ENCODE measurements at regions not wholly inside any gene's neighbourhood (a gene's known extent, or its start where the extent isn't known, plus 50 kb on each side); places are given as distances from the start of the nearest gene placed in this dataset.

DNA sequence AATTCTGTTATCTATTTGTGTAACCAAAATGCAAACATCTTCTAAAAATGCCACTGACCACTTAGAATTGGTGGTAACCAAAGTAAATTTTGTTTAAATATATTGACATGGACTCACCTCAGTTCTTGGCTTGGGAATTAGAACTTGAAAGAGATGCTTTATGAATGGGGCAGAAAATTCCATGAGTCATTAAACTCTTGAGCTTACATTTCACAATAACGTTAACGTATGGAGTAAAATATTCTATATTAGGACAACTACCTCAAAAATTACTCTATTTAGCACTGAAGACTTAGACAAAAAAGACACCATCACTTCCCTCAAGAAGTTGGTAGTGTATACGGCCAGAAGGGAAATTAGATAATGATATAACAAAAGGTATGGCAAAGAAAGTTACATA, 752.2 kb upstream of the MARCKS start:
- no peak overlapping the region for H3K27ac ChIP-seq
- TF ChIP-seq, protein P1, sequence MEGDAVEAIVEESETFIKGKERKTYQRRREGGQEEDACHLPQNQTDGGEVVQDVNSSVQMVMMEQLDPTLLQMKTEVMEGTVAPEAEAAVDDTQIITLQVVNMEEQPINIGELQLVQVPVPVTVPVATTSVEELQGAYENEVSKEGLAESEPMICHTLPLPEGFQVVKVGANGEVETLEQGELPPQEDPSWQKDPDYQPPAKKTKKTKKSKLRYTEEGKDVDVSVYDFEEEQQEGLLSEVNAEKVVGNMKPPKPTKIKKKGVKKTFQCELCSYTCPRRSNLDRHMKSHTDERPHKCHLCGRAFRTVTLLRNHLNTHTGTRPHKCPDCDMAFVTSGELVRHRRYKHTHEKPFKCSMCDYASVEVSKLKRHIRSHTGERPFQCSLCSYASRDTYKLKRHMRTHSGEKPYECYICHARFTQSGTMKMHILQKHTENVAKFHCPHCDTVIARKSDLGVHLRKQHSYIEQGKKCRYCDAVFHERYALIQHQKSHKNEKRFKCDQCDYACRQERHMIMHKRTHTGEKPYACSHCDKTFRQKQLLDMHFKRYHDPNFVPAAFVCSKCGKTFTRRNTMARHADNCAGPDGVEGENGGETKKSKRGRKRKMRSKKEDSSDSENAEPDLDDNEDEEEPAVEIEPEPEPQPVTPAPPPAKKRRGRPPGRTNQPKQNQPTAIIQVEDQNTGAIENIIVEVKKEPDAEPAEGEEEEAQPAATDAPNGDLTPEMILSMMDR (conservative IDR thresholded peaks at IDR 0.05), result no peak

DNA sequence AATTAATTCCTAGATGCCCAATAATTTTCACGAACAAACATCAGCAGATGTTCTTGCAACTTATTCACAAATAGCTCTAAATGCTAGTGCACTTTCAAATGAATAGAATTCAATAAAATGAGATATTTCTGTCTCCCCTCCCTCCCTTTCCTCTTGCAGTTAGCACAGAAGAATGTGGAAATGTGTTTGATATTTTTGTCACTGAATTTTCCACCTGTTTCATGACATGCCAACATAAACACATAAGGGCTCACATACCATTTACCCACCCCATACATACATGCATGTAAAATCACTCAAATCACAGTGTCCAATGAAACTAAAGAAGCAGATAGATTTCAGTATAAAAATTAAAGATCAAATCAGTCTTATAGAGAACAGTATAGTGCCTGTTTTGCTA, 746.9 kb upstream of the MARCKS start:
- TF ChIP-seq, protein P1 (conservative IDR thresholded peaks at IDR 0.05), result no peak
- H3K27ac ChIP-seq, result no peak overlapping the region

DNA sequence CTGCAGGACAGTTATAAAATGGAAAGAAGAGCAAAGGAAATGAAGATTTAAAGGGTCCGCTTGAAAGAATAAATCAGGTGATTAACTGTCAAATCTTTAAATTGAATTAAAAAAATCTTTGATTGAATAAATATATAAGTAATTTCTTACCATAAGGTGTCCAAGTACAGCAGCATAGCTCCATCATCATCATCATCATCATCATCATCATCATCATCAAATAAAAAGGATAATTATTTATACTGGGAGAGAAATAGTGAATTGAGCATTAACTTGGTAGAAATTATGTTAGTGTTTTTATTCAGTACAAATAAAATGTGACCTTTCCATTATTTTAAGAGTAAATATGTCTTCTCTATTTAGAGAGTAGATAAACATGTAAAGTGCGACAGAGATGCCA, 745.6 kb upstream of the MARCKS start:
- H3K27ac ChIP-seq, result no peak overlapping the region
- TF ChIP-seq, protein P1 (conservative IDR thresholded peaks at IDR 0.05), result no peak

DNA sequence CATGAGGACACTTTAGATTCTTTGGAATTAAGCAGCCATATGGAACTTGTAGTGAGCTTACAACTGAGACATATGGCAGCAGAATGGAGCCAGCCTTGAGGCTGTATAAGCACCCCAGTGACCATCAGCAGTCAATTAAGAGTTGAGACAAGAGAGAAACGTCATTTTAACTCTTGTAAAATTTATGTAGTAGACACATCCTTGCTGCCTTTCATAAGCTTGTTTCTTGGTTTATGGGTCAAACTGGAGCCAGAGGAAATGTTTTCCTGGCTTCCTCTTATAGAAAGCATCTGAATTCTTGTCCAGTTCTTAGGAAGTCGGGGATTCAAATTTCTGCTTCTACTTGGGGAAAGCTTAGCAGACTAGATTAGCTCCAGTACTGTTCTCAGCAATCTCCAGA, 745.1 kb upstream of the MARCKS start:
- TF ChIP-seq, protein P1 (conservative IDR thresholded peaks at IDR 0.05), result no peak

DNA sequence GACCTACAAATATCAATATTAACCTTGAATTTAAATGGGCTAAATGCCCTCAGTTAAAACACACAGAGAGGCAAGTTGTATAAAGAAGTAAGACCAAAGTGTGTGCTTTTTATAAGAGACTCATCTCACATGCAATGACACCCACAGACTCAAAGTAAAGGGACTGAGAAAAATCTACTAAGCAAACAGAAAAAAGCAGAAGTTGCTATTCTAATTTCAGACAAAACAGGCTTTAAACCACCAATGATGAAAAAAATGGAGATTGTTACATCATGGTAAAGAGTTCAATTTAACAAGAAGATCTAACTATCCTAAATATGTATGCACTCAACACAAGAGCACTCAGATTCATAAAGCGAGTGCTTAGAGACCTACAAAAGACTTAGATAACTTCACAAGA, 741.9 kb upstream of the MARCKS start:
- TF ChIP-seq, protein P1 (conservative IDR thresholded peaks at IDR 0.05), result no peak
- H3K27ac ChIP-seq, result no peak overlapping the region

More for the DNA sequence above, 745.1 kb upstream of the MARCKS start:
- no peak overlapping the region for H3K27ac ChIP-seq

DNA sequence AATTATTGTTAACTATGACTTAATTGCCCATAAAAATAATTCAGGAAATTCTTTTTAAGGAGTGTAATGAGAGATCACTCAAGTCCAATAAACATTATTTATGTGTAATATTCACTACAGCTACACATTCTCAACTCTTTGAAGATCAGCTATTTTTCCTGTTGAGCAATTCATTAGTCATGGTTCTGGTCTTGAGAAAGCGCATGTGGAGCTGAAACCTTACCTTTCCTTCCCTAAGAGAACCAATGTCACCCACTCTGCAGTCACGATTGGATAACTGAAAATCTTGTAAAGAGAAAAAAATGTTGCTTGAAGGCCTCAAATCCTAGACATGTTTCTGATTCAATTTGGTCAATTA, 736.9 kb upstream of the MARCKS start:
- TF ChIP-seq, protein P1 (conservative IDR thresholded peaks at IDR 0.05), result no peak
- no peak overlapping the region for H3K27ac ChIP-seq

DNA sequence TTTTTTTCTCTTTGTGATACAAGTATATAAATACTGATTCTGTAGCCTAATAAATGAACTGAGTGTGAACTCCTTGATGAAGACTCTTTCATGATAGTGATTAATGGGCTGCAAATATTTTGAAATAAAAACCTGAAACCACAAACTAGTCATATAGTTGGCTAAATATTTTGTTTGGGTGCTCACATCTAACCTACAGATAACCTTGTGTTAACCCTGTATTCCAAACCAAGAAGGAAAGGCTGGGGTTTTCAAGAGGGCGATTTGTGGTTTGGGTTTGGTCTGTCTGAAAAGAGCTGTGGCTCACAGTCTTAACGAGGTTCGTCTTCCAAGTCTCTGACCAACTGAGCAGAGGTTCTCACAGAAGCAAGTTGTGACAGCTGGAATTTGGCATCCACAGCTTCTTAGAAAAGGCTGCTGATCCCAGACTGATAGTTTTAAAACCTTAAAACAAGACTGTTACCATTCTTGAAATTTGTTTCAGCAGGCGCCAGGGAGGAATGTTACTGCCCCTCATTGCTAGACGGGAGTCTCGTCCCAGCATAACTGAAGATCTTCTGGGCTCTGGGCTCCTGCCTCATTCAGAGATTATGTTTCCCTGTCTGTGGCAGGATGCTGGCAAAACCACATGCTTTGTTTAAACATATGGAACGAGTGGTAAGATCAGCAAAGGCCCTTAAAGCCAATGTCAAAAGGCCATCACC, 736.4 kb upstream of the MARCKS start:
- no peak overlapping the region for H3K27ac ChIP-seq
- TF ChIP-seq, protein P1 (conservative IDR thresholded peaks at IDR 0.05), result no peak
